Stimulated activated CD8-positive, alpha-beta memory T cell treated with anti-CD3 and anti-CD28 coated beads, Interleukin-15, amount 100 ng/mL, for 1 hour (primary cell): ENCODE measurements at regions not wholly inside any gene's neighbourhood (a gene's known extent, or its start where the extent isn't known, plus 50 kb on each side); places are given as distances from the start of the nearest gene placed in this dataset.

ENCODE experiments used
- DNase-seq: peaks from one replicate; pipeline ENCODE4 v3.0.0-alpha.2; 2020; ENCODE audit warnings: low read depth

- no peak for DNase-seq
Observed at GRCh38 chr11:36719358-36720107, 121.5 kb upstream of the RAG2 start.

- no peak for DNase-seq
Observed at GRCh38 chr11:36718451-36718850, 120.4 kb upstream of the RAG2 start.

- no peak for DNase-seq
Observed at GRCh38 chr11:36713715-36714114, 115.7 kb upstream of the RAG2 start.

GRCh38 chr11:36711104-36711825 is 113.2 kb upstream of the RAG2 start:
- DNase-seq, result no peak
